ENCODE measurements at regions not wholly inside any gene's neighbourhood (a gene's known extent, or its start where the extent isn't known, plus 50 kb on each side); places are given as distances from the start of the nearest gene placed in this dataset.

GRCh38 chr15:94739639-94740038 lies 508.3 kb downstream of the MCTP2 start:
- ATAC-seq (no peak), DNase-seq (no peak)
- intact Hi-C loops (cut with DNase I), result no loop called here

DNA sequence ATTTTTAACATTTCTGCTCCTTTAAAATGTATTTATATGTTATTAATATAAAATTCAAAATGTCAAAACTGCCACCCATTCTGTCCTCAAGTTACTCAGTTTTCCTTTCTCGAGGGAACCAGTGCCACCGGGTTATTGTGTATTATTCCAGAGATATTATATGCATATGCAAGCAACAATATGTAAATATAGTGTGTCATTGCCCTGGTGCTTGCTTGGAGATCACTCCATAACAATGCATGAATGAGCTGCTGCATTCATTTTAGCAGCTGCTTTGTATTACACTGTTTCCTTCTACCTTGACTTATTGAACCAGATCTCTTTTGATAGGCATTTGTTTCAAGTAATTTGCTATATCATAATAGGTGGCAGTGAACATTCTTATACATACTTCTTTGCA lies 509.1 kb downstream of the MCTP2 start:
- ATAC-seq, result no peak
- intact Hi-C loops (cut with DNase I), result no loop called here
- DNase-seq, result no peak

GRCh38 chr15:94743668-94744067 lies 512.3 kb downstream of the MCTP2 start:
- DNase-seq (no peak), ATAC-seq (peak in 1 of 2 donors; percentile 12)
- intact Hi-C loops (cut with DNase I), result no loop called here

DNA sequence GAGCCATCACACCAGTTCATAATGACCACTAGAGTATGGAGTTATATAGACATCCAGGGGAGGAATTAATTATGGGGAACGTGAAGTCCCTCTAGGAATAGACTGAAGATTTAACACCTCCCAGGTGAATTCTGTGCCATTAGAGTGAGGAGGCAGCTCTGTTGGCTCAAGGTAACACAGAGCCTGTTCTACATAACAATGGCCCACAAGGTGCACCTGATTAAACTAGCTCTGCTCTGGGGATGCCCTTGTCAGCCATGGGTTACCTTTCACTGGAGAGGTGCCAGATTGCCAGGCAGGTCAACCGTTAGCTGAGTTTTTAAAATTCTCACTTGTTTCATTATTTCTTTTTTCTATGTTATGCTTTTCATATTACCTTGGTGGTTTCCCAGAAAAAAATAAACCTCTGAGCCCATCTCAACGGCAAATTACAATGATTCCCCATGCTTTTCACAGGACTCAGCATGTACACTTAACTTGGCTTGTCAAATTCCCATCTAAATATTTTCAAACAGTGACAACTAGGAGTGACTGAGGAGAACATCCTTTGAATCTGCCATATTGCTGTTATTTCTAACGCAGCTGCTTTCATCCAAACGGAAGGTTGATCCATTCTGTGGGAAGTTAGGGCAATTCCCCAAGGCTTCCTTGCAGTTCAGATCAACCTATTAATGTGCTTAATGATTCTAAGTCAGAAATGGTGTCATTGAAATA lies 512.9 kb downstream of the MCTP2 start:
- DNase-seq, result no peak
- intact Hi-C loops (cut with DNase I), result no loop called here
- ATAC-seq, result no peak

- intact Hi-C loops (cut with DNase I), result no loop called here
- ATAC-seq, result no peak
- no peak for DNase-seq
These were observed 514.0 kb downstream of the MCTP2 start for GRCh38 chr15:94745371-94745770.

- no peak for ATAC-seq
- DNase-seq, result no peak
- intact Hi-C loops (cut with DNase I), result no loop called here
These were observed 516.1 kb downstream of the MCTP2 start for GRCh38 chr15:94747510-94747909.

DNA sequence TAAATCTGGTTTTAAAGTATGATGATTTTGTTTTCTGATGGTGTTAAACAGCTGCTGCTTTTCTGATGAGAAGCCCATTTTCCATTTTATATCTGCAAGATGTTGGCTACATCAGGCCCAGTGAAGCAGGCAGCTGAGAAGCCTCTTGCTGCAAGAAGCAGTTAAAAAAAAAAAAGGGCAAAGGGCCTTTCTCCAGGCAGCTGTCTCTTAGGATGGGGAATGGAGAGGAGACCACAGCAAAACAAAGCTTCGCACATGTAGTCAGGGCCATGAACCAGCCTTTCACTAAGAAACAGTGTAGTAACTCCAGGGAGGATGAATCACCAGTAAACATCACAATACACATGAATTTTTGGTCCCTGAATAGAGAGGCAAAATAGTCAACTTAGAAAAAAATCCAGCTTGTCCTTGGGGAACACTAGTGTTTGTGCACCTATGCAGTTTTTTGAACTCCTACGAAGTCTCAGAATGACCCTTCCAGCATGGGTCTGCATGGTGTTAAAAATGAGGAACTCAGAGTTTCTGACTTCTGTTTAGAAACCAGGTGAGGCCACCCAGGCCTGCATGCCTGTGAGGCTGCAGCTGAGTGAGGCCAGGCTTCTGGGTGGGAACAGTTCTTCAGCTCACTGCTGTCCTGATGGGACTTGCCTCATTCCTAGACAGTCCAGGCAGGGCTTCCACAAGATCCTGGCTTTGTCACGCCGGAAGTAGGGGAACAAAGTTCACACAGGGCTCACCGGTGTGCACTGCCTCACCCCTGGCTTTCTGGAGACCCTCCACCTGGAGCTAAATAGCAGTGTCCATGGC lies 518.7 kb downstream of the MCTP2 start:
- ATAC-seq, result peak; percentile 38 to 56
- intact Hi-C loops (cut with DNase I), result no loop called here
- DNase-seq, result no peak

DNA sequence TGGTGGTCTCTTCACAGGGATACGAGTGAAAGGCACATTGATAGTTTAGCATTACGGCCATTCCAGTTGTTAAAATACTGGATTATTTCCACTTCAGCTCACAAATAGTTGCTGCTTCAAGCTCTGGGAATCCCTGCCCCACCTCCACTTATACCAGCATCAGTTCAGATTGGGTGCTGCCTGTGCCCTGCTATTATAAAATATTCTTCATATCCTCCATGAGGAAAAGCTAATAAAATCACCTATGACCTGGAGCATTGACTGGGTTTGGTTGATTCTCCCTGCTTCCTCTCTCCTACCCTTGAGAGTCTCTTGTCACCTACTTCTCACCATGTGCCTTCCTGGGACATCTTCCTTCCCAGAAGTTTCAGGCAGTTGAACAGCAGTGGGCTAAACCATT lies 529.0 kb downstream of the MCTP2 start:
- intact Hi-C loops (cut with DNase I), result no loop called here
- ATAC-seq (no peak), DNase-seq (no peak)

- DNase-seq, result no peak
- intact Hi-C loops (cut with DNase I), result no loop called here
- ATAC-seq, result no peak
These were observed 530.2 kb downstream of the MCTP2 start for GRCh38 chr15:94761574-94761973.

GRCh38 chr15:94769089-94769488 lies 537.7 kb downstream of the MCTP2 start:
- ATAC-seq, result no peak
- intact Hi-C loops (cut with DNase I), result no loop called here
- no peak for DNase-seq

GRCh38 chr15:94770199-94770598 lies 538.8 kb downstream of the MCTP2 start:
- no peak for DNase-seq
- intact Hi-C loops (cut with DNase I), result no loop called here
- no peak for ATAC-seq

DNA sequence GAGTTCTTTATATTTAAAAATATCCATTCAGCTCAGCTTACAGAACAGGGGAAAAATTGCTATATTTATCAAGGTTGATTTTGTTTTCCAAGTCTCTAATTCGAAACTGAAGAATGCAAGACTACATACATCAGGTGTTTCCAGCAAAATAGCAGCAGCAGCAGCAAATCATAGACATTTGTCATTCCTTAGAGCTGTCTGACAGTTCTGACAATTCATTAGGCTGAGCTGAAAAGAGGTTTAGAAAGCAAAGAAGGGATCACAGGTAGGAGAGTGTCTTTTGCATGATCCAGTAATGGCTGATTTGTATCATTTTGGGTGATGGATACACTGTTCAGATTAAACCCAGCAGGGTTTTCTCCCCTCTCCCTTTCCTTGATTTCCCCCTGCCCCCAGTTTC lies 545.7 kb downstream of the MCTP2 start:
- ATAC-seq (no peak), DNase-seq (no peak)
- intact Hi-C loops (cut with DNase I), result no loop called here

DNA sequence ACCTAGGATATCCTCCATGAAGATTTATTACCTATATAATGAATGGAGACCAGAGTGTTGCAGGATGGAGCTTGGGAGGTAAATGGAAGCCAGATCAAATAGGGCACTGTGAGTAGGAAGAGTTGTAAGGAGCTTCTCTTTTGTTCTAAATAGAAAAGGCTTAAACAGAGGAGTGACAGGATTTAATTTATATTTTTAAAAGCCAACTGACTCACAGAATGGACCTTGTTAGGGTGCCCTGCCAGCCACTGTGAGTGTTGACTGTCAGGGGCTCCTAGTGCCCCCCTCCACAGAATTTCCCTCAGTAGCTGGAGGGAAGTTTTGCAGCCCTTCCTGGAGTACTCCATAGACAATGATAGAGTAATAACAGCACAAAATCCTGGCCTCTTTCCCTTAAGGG lies 547.5 kb downstream of the MCTP2 start:
- ATAC-seq, result no peak
- intact Hi-C loops (cut with DNase I), result no loop called here
- DNase-seq, result no peak

- intact Hi-C loops (cut with DNase I), result no loop called here
- ATAC-seq, result no peak
- DNase-seq, result no peak
These were observed 548.8 kb downstream of the MCTP2 start for GRCh38 chr15:94780166-94780565.

DNA sequence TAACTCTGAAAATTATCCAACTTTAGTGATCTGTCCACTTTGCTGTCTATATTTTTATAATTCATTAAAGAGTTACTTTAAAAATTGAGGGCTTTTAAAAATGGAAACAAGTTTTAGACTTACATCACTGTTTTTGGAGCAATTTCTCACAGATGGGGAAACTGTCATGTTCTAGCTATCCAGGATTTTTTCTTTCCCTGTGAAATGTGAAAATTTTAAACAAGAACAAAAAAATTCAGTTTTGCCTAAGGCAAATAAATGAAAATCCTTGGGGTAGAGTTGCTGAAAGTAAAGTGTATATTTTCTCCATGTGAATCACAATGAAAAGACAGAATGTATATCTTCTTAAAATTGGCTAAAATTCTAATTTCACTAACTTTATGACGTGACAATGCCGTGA lies 553.7 kb downstream of the MCTP2 start:
- ATAC-seq (no peak), DNase-seq (no peak)
- intact Hi-C loops (cut with DNase I), result no loop called here

DNA sequence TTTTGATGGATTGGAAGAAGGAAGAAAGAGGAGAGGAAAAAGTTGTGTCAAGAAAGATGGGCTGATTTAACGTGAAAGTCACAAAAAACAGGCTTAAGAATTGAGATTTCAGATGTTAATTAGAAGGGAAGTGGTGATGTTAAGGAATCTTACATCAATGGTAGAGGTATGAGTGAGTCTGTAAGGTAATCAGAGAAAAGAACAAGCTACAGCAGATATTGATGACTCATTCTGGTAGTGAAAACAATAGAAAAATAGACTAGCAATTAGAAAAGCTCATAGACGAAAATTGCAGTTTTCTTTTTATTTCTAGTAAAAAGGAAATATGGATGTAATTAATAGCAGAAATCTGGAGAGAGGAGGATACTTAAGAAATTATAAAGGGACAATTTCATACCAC lies 559.6 kb downstream of the MCTP2 start:
- ATAC-seq (no peak), DNase-seq (no peak)
- intact Hi-C loops (cut with DNase I), result no loop called here

DNA sequence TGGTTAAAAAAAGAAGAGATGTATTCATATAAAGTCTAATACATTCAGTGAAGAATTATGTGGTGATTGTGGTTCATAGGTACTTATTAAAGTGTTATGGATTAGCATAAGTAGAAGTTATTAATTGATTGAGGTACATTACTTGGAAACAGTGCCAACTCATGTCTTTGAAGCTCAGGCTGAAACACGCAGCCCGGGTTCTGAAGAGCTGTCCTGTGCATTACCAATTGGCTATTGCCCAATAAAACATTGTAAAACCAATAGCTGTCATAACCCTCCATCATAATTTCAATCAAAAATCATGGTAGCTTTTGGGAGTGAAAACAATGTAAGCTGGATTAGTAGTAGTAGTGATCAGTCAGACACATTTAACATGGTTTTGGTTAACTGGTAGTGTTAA lies 560.1 kb downstream of the MCTP2 start:
- intact Hi-C loops (cut with DNase I), result no loop called here
- ATAC-seq (no peak), DNase-seq (no peak)

- ATAC-seq (no peak), DNase-seq (no peak)
- intact Hi-C loops (cut with DNase I), result no loop called here
These were observed 560.8 kb downstream of the MCTP2 start for GRCh38 chr15:94792196-94792595.

DNA sequence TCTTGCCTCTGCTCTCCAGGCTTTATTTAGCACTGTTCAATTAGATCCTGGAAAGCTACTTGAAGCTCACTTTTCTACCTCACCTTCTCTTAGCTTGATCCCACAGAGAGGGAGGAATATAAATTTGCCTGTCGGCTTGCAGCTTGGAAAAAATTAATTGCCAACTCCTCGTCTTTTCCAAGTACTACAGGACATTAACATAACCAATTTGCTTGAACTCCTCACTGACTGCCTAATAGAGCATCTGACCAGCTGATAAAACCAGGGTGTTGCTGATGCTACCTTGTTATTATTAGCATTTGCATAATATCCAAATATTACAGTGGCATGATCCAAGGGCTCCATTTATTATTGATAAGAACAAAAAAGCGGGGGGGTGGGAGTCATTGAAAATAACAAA lies 561.8 kb downstream of the MCTP2 start:
- intact Hi-C loops (cut with DNase I), result no loop called here
- ATAC-seq (no peak), DNase-seq (no peak)

DNA sequence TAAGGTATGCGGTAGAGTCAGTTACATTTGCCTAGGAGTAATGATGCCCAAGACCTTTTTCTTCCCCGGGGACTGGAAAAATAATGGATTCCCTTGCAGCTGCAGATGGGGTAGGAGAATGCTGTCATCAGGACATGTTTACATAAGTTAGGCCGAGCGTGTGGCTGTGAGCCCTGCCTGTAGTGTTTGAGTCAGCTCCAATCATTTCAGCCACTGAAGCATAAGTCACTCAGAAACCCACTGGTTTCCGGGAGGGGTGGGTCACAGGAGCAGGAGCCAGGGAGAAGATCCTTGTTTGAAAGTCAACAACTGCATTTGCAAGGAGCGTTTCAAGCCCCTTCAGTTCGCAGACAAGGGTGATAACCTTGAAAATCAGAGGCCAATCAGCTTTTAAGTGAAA lies 562.3 kb downstream of the MCTP2 start:
- ATAC-seq (no peak), DNase-seq (no peak)
- intact Hi-C loops (cut with DNase I), result no loop called here

DNA sequence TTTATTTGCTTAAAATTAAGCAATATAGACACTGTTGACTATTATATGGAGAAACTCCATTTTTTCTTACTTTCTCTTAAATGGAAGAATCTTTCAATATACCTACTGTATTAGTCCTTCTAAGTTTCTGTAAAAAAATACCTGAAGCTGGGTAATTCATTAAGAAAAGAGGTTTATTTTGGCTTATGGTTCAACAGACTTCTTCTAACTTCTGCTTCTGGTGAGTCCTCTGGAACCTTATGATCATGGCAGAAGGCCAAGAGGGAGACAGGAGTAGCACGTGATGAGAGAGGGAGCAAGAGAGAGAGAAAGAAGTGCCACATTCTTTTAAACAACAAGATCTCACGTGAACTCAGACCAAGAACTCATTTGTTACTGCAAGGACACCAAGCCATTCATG lies 573.3 kb downstream of the MCTP2 start:
- no peak for DNase-seq
- no peak for ATAC-seq
- intact Hi-C loops (cut with DNase I), result no loop called here

All from left cardiac atrium (tissue), 4 donors.